Central memory CD8-positive, alpha-beta T cell (primary cell): ENCODE measurements at regions not wholly inside any gene's neighbourhood (a gene's known extent, or its start where the extent isn't known, plus 50 kb on each side); places are given as distances from the start of the nearest gene placed in this dataset.
"Not testable (repeated sequence)": the region's sequence is repeated elsewhere in the genome, so short reads cannot be mapped to it uniquely, and the experiment has no call there.

ENCODE experiments used
- ATAC-seq: fragments of 150-1000 bp; cut with Tn5 transposase; replicated peaks from 2 replicates; pipeline ENCODE4 v1.10.0; 2022; ENCODE audit warnings: mild to moderate bottlenecking, moderate FRiP score, moderate number of reproducible peaks; ENCODE audit not compliant: poor library complexity, severe bottlenecking; ENCODE audit errors: extremely low read depth
- DNase-seq, 2 donors: peaks; one replicate each; pipeline ENCODE4 v3.0.0; 2021; ENCODE audit warnings: low spot score in 2 of 2
- H3K27ac Mint-ChIP-seq: one replicate; pipeline ENCODE4 v1.8.0; 2022; ENCODE audit warnings: low read depth, mild to moderate bottlenecking, moderate library complexity, mixed read lengths
- H3K27me3 Mint-ChIP-seq: one replicate; pipeline ENCODE4 v1.8.0; 2022; ENCODE audit warnings: mixed read lengths
- H3K36me3 Mint-ChIP-seq: one replicate; pipeline ENCODE4 v1.8.0; 2022; ENCODE audit warnings: mild to moderate bottlenecking, moderate library complexity, mixed read lengths; ENCODE audit not compliant: insufficient read depth
- H3K4me1 Mint-ChIP-seq: one replicate; pipeline ENCODE4 v1.8.0; 2022; ENCODE audit warnings: mixed read lengths
- H3K4me3 Mint-ChIP-seq: one replicate; pipeline ENCODE4 v1.8.0; 2022; ENCODE audit warnings: mild to moderate bottlenecking, moderate library complexity, mixed read lengths
- H3K9me3 Mint-ChIP-seq: one replicate; pipeline ENCODE4 v1.8.0; 2022; ENCODE audit warnings: mixed read lengths

DNA sequence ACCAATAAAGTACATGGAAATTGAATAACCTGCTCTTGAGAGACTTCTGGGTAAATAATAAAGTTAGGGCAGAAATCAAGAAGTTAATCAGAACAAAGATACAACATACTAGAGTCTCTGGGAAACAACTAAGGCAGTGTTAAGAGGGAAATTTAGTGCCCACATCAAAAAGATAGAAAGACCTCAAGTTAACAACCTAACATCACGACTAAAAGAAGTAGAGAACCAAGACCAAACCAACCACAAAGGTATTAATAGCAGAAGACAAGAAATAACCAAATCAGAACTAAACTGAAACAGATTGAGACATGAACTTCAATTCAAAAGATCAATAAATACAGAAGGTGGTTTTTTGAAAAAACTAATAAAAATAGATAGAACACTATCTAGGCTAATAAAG, 140.7 kb downstream of the JRKL start:
- Mint-ChIP-seq H3K4me1 (no peaks in the 10 kb centered on the region), H3K27me3 (no peaks in the 10 kb centered on the region), H3K9me3 (peaks cover 40% of the 10 kb centered on the region), H3K36me3 (no peaks in the 10 kb centered on the region), H3K27ac (no peak overlapping the region), H3K4me3 (no peak overlapping the region)
- DNase-seq: no peak
- ATAC-seq: no peak

GRCh38 chr11:96538104-96538503, 148.3 kb downstream of the JRKL start:
- Mint-ChIP-seq H3K4me1 (no peaks in the 10 kb centered on the region), H3K36me3 (peaks cover 1% of the 10 kb centered on the region), H3K4me3 (no peak overlapping the region), H3K27me3 (no peaks in the 10 kb centered on the region), H3K27ac (no peak overlapping the region), H3K9me3 (peaks cover 4% of the 10 kb centered on the region)
- DNase-seq (no peak), ATAC-seq (no peak)

- no peak for ATAC-seq
- no peaks in the 10 kb centered on the region for H3K27me3 Mint-ChIP-seq
- no peak overlapping the region for H3K27ac Mint-ChIP-seq
- H3K9me3 Mint-ChIP-seq: no peaks in the 10 kb centered on the region
- H3K4me1 Mint-ChIP-seq: no peaks in the 10 kb centered on the region
- no peak for DNase-seq
- H3K4me3 Mint-ChIP-seq: no peak overlapping the region
- peaks cover 1% of the 10 kb centered on the region for H3K36me3 Mint-ChIP-seq
Measured at GRCh38 chr11:96538622-96539021, 148.8 kb downstream of the JRKL start.

DNA sequence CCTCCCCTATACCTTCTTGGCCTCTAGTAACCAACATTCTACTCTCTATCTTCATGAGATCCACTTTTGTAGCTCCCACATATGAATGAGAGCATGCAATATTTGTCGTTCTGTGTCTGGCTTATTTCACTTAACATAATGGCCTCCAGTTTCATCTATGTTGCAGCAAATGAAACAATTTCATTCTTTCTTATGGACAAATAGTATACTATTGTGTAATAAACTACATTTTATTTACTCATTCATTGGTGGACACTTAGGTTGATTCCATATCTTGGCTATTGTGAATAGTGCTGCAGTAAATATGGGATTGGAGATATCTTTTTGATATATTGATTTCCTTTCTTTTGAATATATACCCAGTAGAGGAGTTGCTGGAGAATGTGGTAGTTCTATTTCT, 151.1 kb downstream of the JRKL start:
- Mint-ChIP-seq H3K4me3 (no peak overlapping the region), H3K36me3 (peaks cover 1% of the 10 kb centered on the region), H3K4me1 (no peaks in the 10 kb centered on the region), H3K9me3 (peaks cover 2% of the 10 kb centered on the region), H3K27ac (no peak overlapping the region), H3K27me3 (no peaks in the 10 kb centered on the region)
- ATAC-seq: no peak
- no peak for DNase-seq

DNA sequence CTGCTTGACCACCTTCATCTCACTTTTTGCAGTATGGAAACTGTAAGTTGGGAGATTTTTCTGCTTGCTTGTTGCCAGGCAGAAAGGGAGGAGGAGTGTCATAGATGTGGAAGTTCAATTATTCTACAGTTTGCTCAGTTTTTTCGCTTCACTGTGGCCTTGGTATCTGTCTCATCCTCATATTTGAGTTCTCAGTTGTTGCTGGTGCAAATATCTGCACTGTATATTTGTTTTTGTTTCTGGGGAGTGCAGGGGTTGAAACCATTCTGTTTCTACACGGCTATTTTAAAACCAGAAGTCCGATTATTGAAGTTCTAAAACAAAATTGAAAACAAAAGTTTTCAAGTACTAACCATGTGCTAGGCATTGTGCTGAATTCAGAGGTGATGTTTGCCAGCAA, 153.4 kb downstream of the JRKL start:
- no peak for ATAC-seq
- no peak overlapping the region for H3K4me3 Mint-ChIP-seq
- H3K9me3 Mint-ChIP-seq: peaks cover 15% of the 10 kb centered on the region

GRCh38 chr11:96545192-96545591, 155.4 kb downstream of the JRKL start:
- not testable (repeated sequence) for H3K4me3 Mint-ChIP-seq, H3K36me3 Mint-ChIP-seq, DNase-seq, H3K27ac Mint-ChIP-seq, ATAC-seq, H3K27me3 Mint-ChIP-seq, H3K4me1 Mint-ChIP-seq
- peaks cover 15% of the 10 kb centered on the region for H3K9me3 Mint-ChIP-seq

More for the DNA sequence above, 153.4 kb downstream of the JRKL start:
- DNase-seq: no peak
- Mint-ChIP-seq H3K27me3 (no peaks in the 10 kb centered on the region), H3K36me3 (no peaks in the 10 kb centered on the region), H3K27ac (no peak overlapping the region), H3K4me1 (no peaks in the 10 kb centered on the region)

- ATAC-seq (no peak), DNase-seq (no peak)
- Mint-ChIP-seq H3K36me3 (no peaks in the 10 kb centered on the region), H3K4me1 (no peaks in the 10 kb centered on the region), H3K9me3 (peaks cover 11% of the 10 kb centered on the region), H3K4me3 (no peak overlapping the region), H3K27me3 (no peaks in the 10 kb centered on the region), H3K27ac (no peak overlapping the region)
Measured at GRCh38 chr11:96551136-96551535, 161.3 kb downstream of the JRKL start.

DNA sequence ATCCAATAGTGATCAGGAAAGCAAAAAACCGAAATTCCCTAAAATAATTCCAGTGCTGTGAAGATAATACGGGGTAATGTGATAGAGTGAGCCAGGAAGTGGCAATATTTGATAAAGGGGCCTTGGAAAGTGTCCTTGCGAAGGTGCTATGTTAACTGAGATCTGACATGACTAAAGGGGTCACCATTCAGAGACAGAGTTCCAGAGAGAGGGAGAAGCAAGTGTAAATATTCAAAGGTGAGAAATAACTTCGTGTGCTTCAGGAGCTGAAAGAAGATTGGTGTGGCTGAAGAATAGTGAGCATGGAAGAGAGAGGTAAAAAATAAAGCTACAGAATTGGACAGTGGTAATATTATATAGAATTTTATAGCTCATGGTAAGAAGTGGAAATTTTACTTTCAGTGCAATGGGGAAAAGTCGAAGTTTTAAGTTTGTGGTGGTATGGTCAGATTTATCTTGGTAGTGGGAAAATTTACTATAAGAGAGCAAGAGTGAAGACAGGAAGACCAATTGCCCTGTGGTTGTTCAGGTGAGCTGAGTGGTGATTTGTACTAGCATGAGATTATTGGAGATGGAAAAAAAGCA, 164.5 kb downstream of the JRKL start:
- Mint-ChIP-seq H3K27ac (no peak overlapping the region), H3K9me3 (no peaks in the 10 kb centered on the region), H3K27me3 (no peaks in the 10 kb centered on the region), H3K4me3 (no peak overlapping the region), H3K36me3 (no peaks in the 10 kb centered on the region), H3K4me1 (no peaks in the 10 kb centered on the region)
- no peak for ATAC-seq
- no peak for DNase-seq

GRCh38 chr11:96555826-96556225, 166.0 kb downstream of the JRKL start:
- not testable (repeated sequence) for H3K4me1 Mint-ChIP-seq, H3K4me3 Mint-ChIP-seq, H3K9me3 Mint-ChIP-seq, H3K36me3 Mint-ChIP-seq, ATAC-seq, H3K27me3 Mint-ChIP-seq, DNase-seq, H3K27ac Mint-ChIP-seq

DNA sequence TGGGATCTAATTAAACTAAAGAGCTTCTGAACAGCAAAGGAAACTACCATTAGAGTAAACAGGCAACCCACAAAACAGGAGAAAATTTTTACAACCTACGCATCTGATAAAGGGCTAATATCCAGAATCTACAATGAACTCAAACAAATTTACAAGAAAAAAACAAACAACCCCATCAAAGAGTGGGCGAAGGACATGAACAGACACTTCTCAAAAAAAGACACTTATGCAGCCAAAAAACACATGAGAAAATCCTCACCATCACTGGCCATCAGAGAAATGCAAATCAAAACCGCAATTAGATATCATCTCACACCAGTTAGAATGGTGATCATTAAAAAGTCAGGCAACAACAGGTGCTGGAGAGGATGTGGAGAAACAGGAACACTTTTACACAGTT, 170.9 kb downstream of the JRKL start:
- H3K36me3 Mint-ChIP-seq, H3K4me3 Mint-ChIP-seq, ATAC-seq, H3K9me3 Mint-ChIP-seq, DNase-seq, H3K27me3 Mint-ChIP-seq, H3K27ac Mint-ChIP-seq, H3K4me1 Mint-ChIP-seq: not testable (repeated sequence)

DNA sequence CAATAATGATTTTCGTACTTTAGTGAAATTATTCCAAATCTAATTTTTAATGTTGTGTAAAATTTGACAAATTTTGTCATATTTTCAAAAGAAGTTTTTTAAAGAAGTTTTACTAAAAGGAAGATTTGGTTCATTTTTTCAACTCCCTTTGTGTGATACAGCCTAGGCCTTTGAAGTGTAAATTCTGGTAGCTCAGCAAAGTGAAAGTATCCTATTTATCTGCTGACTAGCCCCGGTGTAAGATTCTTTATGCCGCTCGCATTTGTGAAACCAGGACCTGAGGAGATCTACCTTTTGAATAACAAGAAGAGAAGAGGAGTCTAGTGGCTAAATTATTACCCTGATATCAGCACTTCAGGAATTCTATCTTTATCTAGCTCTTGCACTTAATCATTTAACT, 177.4 kb downstream of the JRKL start:
- DNase-seq (no peak), ATAC-seq (peak; percentile 52)
- no peaks in the 10 kb centered on the region for H3K9me3 Mint-ChIP-seq
- no peaks in the 10 kb centered on the region for H3K36me3 Mint-ChIP-seq
- no peaks in the 10 kb centered on the region for H3K4me1 Mint-ChIP-seq
- no peak overlapping the region for H3K27ac Mint-ChIP-seq
- H3K27me3 Mint-ChIP-seq: no peaks in the 10 kb centered on the region
- H3K4me3 Mint-ChIP-seq: no peak overlapping the region

DNA sequence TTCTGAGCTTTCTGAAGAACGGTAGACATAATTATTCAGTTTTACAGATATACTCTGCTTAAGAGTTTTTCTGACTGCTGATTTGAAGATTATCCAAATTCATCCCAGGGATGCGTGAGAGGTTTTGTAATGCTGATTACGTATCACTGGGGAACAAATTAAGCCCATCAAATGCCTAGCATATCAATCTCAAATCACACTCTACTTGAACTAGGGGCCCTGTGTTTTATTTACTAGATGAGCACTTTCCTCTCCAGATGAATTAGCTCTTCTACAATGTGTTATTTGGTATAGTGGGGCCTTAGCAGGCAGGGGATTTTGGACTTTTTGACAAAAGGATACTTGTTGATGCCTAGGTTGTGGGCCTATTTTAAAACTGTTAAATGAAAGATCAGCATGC, 177.9 kb downstream of the JRKL start:
- Mint-ChIP-seq H3K4me1 (no peaks in the 10 kb centered on the region), H3K9me3 (no peaks in the 10 kb centered on the region), H3K27me3 (no peaks in the 10 kb centered on the region), H3K27ac (no peak overlapping the region), H3K4me3 (no peak overlapping the region), H3K36me3 (no peaks in the 10 kb centered on the region)
- ATAC-seq (no peak), DNase-seq (no peak)

DNA sequence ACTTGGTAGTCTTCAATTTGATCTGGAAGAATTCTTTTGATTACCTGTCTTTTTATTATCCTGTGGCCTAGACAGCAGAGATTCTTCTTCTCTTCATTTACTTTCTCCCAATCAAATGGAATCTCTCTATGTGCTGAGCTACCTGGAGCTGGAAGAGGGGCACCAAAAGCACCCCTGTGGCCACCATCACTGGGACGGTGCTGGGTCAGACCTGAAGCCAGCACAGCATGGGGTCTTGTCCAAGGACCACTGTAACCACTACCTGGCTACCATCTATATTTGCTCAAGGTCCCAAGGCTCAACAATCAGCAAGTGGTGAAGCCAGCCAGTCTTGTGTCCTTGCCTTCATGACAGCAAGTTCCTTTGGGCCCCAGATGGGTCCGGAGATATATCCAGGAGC, 186.6 kb downstream of the JRKL start:
- ATAC-seq: no peak
- no peaks in the 10 kb centered on the region for H3K9me3 Mint-ChIP-seq

GRCh38 chr11:96578379-96578778, 188.6 kb downstream of the JRKL start:
- no peaks in the 10 kb centered on the region for H3K36me3 Mint-ChIP-seq
- H3K4me3 Mint-ChIP-seq: no peak overlapping the region
- no peaks in the 10 kb centered on the region for H3K27me3 Mint-ChIP-seq
- ATAC-seq (no peak), DNase-seq (no peak)
- H3K9me3 Mint-ChIP-seq: no peaks in the 10 kb centered on the region
- H3K27ac Mint-ChIP-seq: no peak overlapping the region
- no peaks in the 10 kb centered on the region for H3K4me1 Mint-ChIP-seq

More for the DNA sequence above, 186.6 kb downstream of the JRKL start:
- Mint-ChIP-seq H3K4me3 (no peak overlapping the region), H3K36me3 (no peaks in the 10 kb centered on the region), H3K27ac (no peak overlapping the region), H3K27me3 (no peaks in the 10 kb centered on the region), H3K4me1 (no peaks in the 10 kb centered on the region)
- DNase-seq: no peak
